Nephron progenitor cell (in vitro differentiated cells): ENCODE measurements at regions not wholly inside any gene's neighbourhood (a gene's known extent, or its start where the extent isn't known, plus 50 kb on each side); places are given as distances from the start of the nearest gene placed in this dataset.

Experiments
- DNase-seq: peaks from one replicate; pipeline ENCODE4 v3.0.0; 2021
- H3K27ac Mint-ChIP-seq: 2 replicates; pipeline ENCODE4 v1.8.0; 2021; ENCODE audit warnings: mild to moderate bottlenecking, moderate library complexity, mixed read lengths
- H3K27me3 Mint-ChIP-seq: 2 replicates; pipeline ENCODE4 v1.8.0; 2021; ENCODE audit warnings: mild to moderate bottlenecking, low read depth, mixed read lengths; ENCODE audit not compliant: poor library complexity
- H3K36me3 Mint-ChIP-seq: 2 replicates; pipeline ENCODE4 v1.8.0; 2021; ENCODE audit warnings: low read depth, mixed read lengths
- H3K4me1 Mint-ChIP-seq: 2 replicates; pipeline ENCODE4 v1.8.0; 2021; ENCODE audit warnings: mixed read lengths
- H3K4me3 Mint-ChIP-seq: 2 replicates; pipeline ENCODE4 v1.8.0; 2021; ENCODE audit warnings: mild to moderate bottlenecking, moderate library complexity, mixed read lengths
- H3K9me3 Mint-ChIP-seq: 2 replicates; pipeline ENCODE4 v1.8.0; 2021; ENCODE audit warnings: mild to moderate bottlenecking, moderate library complexity, mixed read lengths
- CTCF ChIP-seq: fragments of 200-600 bp; sonication (generic); IDR thresholded peaks from 2 replicates; pipeline ENCODE4 v1.5.0; 2021; ENCODE audit warnings: antibody characterized with exemption

DNA sequence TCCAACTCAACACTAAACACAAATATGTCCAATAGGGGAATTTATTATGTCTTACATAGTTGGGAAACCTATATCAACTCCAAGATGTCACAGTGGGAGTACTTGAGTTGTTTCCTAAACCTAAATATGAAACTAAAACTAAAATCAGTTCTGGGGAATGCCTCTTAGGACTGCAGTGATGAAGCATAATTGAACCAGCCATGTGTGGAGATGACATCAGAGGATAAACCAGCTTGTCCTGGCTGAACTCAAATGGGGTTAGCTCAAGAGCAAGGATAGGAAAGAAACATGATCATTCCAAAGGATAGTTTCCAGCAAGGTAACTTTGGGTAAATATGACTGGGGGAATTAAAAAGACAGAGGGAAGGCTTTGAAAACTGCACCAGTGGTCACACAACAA, 88.9 kb upstream of the PLPPR1 start:
- Mint-ChIP-seq H3K9me3 (no peaks in the 10 kb centered on the region), H3K27ac (no peak overlapping the region), H3K36me3 (no peaks in the 10 kb centered on the region), H3K4me1 (no peaks in the 10 kb centered on the region), H3K4me3 (no peak overlapping the region), H3K27me3 (peaks cover 5% of the 10 kb centered on the region)
- DNase-seq: no peak
- no peak for TF ChIP-seq CTCF

DNA sequence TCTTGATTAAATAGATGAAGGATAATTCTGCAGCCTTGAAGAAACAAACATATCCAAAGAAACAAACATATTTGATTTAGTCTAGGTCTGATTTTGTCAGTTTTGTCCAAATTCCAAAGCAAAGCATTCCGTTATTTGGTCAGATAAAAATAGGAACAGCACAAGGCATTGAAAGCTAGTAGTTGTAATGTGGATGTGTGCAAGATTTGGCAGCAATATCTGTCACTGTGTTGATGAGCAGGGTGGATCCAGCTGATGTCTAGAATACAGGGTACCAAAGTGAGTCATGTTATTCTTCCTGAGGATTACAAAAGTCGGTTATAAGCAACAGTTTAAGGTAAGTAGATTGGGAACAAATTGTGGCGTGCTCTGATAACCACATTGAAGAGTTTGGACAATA, 69.3 kb upstream of the PLPPR1 start:
- Mint-ChIP-seq H3K9me3 (no peaks in the 10 kb centered on the region), H3K27me3 (peaks cover 3% of the 10 kb centered on the region), H3K27ac (no peak overlapping the region), H3K4me1 (no peaks in the 10 kb centered on the region), H3K4me3 (no peak overlapping the region), H3K36me3 (no peaks in the 10 kb centered on the region)
- no peak for DNase-seq
- no peak for TF ChIP-seq CTCF
